ENCODE measurements at regions not wholly inside any gene's neighbourhood (a gene's known extent, or its start where the extent isn't known, plus 50 kb on each side); places are given as distances from the start of the nearest gene placed in this dataset.

GRCh38 chr15:87626860-87627259 lies 629.7 kb downstream of the NTRK3 start:
- TF ChIP-seq ZNF514 (tag by site-specific recombination; IDR thresholded peaks at IDR 0.05) = no peak
- TF ChIP-seq ZNF121 (tag by site-specific recombination; IDR thresholded peaks at IDR 0.05) = no peak
- no peak for TF ChIP-seq ZNF311 (tag by site-specific recombination; IDR thresholded peaks at IDR 0.05; ENCODE audit: borderline replicate concordance)
- TF ChIP-seq ZNF571 (tag by site-specific recombination; IDR thresholded peaks at IDR 0.05) = no peak
- TF ChIP-seq KLF8 (tag by site-specific recombination; IDR thresholded peaks at IDR 0.05) = no peak
- TF ChIP-seq ZNF394 (tag by site-specific recombination; IDR thresholded peaks at IDR 0.05; ENCODE audit: borderline replicate concordance) = no peak
- no peak for TF ChIP-seq ZNF677 (tag by site-specific recombination; IDR thresholded peaks at IDR 0.05)
- no peak for TF ChIP-seq ZNF707 (tag by site-specific recombination; IDR thresholded peaks at IDR 0.05)
- no peak for TF ChIP-seq CTCF (tag by site-specific recombination; IDR thresholded peaks at IDR 0.05)
- TF ChIP-seq YY1 (tag by site-specific recombination; IDR thresholded peaks at IDR 0.05) = no peak
- no peak for TF ChIP-seq REST (tag by site-specific recombination; IDR thresholded peaks at IDR 0.05)
